Neutrophil (primary cell): ENCODE measurements at regions not wholly inside any gene's neighbourhood (a gene's known extent, or its start where the extent isn't known, plus 50 kb on each side); places are given as distances from the start of the nearest gene placed in this dataset.

Experiments used
- H3K27ac ChIP-seq: fragments of 200-600 bp; sonication (generic); 2 replicates; pipeline ENCODE4 v1.5.1; 2016; ENCODE audit warnings: mild to moderate bottlenecking, moderate library complexity
- H3K27me3 ChIP-seq: fragments of 200-600 bp; sonication (generic); 2 replicates; pipeline ENCODE4 v1.6.0; 2016; ENCODE audit warnings: mild to moderate bottlenecking
- H3K36me3 ChIP-seq: fragments of 200-600 bp; sonication (generic); 2 replicates; pipeline ENCODE4 v1.5.1; 2017
- H3K4me1 ChIP-seq, 2 experiments: fragments of 200-600 bp in 1 of 2; sonication (generic) in 1 of 2; 1 replicate in 1 of 2; 2 replicates in 1 of 2; pipeline versions ENCODE4 v1.5.1 to v1.6.1; 2013 to 2016; ENCODE audit warnings: low read depth in 1 of 2, low read length in 1 of 2, mild to moderate bottlenecking in 1 of 2, moderate library complexity in 1 of 2; ENCODE audit not compliant: control insufficient read depth in 1 of 2, insufficient read depth in 1 of 2
- H3K4me3 ChIP-seq, 2 experiments: fragments of 200-600 bp in 1 of 2; sonication (generic) in 1 of 2; 1 replicate in 1 of 2; 2 replicates in 1 of 2; pipeline ENCODE4 v1.5.1; 2013 to 2016; ENCODE audit warnings: low read depth in 1 of 2, low read length in 1 of 2, mild to moderate bottlenecking in 1 of 2, moderate library complexity in 1 of 2
- H3K9me3 ChIP-seq: fragments of 200-600 bp; sonication (generic); 2 replicates; pipeline ENCODE4 v1.5.1; 2016
- CTCF ChIP-seq: fragments of 200-600 bp; sonication (generic); IDR thresholded peaks from 2 replicates; pipeline ENCODE4 v1.5.1; 2016; ENCODE audit warnings: antibody characterized with exemption

- Histone ChIP-seq H3K9me3 (no peaks in the 10 kb centered on the region), H3K36me3 (peaks cover 15% of the 10 kb centered on the region), H3K4me1 (no peaks in the 10 kb centered on the region), H3K27me3 (no peaks in the 10 kb centered on the region), H3K4me3 (no peak overlapping the region), H3K27ac (no peak overlapping the region)
- no peak for TF ChIP-seq CTCF
Observed at GRCh38 chr1:38436749-38437148, 390.2 kb upstream of the POU3F1 start.

- Histone ChIP-seq H3K27me3 (no peaks in the 10 kb centered on the region), H3K27ac (no peak overlapping the region), H3K4me1 (no peaks in the 10 kb centered on the region), H3K4me3 (no peak overlapping the region), H3K36me3 (peaks cover 15% of the 10 kb centered on the region), H3K9me3 (no peaks in the 10 kb centered on the region)
- TF ChIP-seq CTCF: no peak
Observed at GRCh38 chr1:38436006-38436405, 389.4 kb upstream of the POU3F1 start.

GRCh38 chr1:38433084-38433722 lies 386.6 kb upstream of the POU3F1 start:
- H3K9me3 ChIP-seq: no peaks in the 10 kb centered on the region
- H3K27me3 ChIP-seq: no peaks in the 10 kb centered on the region
- no peak overlapping the region for H3K4me3 ChIP-seq
- H3K4me1 ChIP-seq: no peaks in the 10 kb centered on the region
- H3K36me3 ChIP-seq: peaks cover 11% of the 10 kb centered on the region
- H3K27ac ChIP-seq: no peak overlapping the region
- no peak for TF ChIP-seq CTCF

GRCh38 chr1:38431535-38432376 lies 385.2 kb upstream of the POU3F1 start:
- no peaks in the 10 kb centered on the region for H3K9me3 ChIP-seq
- no peaks in the 10 kb centered on the region for H3K4me1 ChIP-seq
- TF ChIP-seq CTCF: no peak
- H3K27me3 ChIP-seq: no peaks in the 10 kb centered on the region
- no peak overlapping the region for H3K27ac ChIP-seq
- no peak overlapping the region for H3K4me3 ChIP-seq
- H3K36me3 ChIP-seq: peaks cover 11% of the 10 kb centered on the region

- Histone ChIP-seq H3K36me3 (peaks cover 10% of the 10 kb centered on the region), H3K27ac (no peak overlapping the region), H3K27me3 (no peaks in the 10 kb centered on the region), H3K4me1 (no peaks in the 10 kb centered on the region), H3K4me3 (no peak overlapping the region), H3K9me3 (no peaks in the 10 kb centered on the region)
- TF ChIP-seq CTCF: no peak
Observed at GRCh38 chr1:38430949-38431348, 384.4 kb upstream of the POU3F1 start.
